ENCODE measurements at regions not wholly inside any gene's neighbourhood (a gene's known extent, or its start where the extent isn't known, plus 50 kb on each side); places are given as distances from the start of the nearest gene placed in this dataset.

- no peak overlapping the region for H3K27ac ChIP-seq (ENCODE audit: insufficient read depth, low read depth, low read length)
- no peaks in the 10 kb centered on the region for H3K36me3 ChIP-seq (ENCODE audit: control insufficient read depth in 2 of 2, extremely low read depth in 1 of 2, insufficient read depth in 2 of 2, low read length in 2 of 2)
- no peak overlapping the region for H3K9ac ChIP-seq (replicated peaks; ENCODE audit: extremely low read depth, insufficient read depth, low read length)
- dilution Hi-C loops (cut with MboI; ENCODE audit: extremely low pct_ligation_motif_present, low sequenced_read_pairs) (no loop called here), intact Hi-C loops (cut with micrococcal nuclease) (no loop called here)
- no peak overlapping the region for H2AFZ ChIP-seq (ENCODE audit: low read depth, low read length)
- no peaks in the 10 kb centered on the region for H3K9me1 ChIP-seq (replicated peaks; ENCODE audit: control insufficient read depth, extremely low read depth, insufficient read depth, low read length)
- no peak for TF ChIP-seq GATA2 (IDR thresholded peaks at IDR 0.05; ENCODE audit: insufficient read depth, insufficient read length, low read depth, low read length)
- H3K4me1 ChIP-seq (ENCODE audit: control insufficient read depth, extremely low read depth, insufficient read depth, low read length): no peaks in the 10 kb centered on the region
- FAIRE-seq (no peak), DNase-seq (ENCODE audit: low read depth, low spot score) (no peak)
- BruUV-seq (replicated peaks): no TSS peak
- no peaks in the 10 kb centered on the region for H3K79me2 ChIP-seq (ENCODE audit: control insufficient read depth, insufficient read depth, low read length)
- POLR2A ChIA-PET: no interaction called here
- CTCF ChIA-PET: no interaction called here
- H3K9me3 ChIP-seq (replicated peaks; ENCODE audit: control insufficient read depth, insufficient read depth, low read length): no peaks in the 10 kb centered on the region
- no peaks in the 10 kb centered on the region for H3K27me3 ChIP-seq (ENCODE audit: control insufficient read depth in 2 of 2, insufficient read depth in 2 of 2, low read length in 2 of 2)
- no peak overlapping the region for H3K4me2 ChIP-seq (ENCODE audit: insufficient read depth, low read length)
- H4K20me1 ChIP-seq (replicated peaks; ENCODE audit: control insufficient read depth, extremely low read depth, insufficient read depth, low read length): no peaks in the 10 kb centered on the region
- H3K4me3 ChIP-seq (replicated peaks in 1 of 3; ENCODE audit: insufficient read depth in 1 of 3, low read depth in 1 of 3, low read length in 3 of 3): no peak overlapping the region
These were observed 1189.6 kb downstream of the PCDH9 start for GRCh38 chr13:66040506-66040905.

GRCh38 chr13:66037096-66037495 lies 1193.0 kb downstream of the PCDH9 start:
- no peaks in the 10 kb centered on the region for H3K79me2 ChIP-seq (ENCODE audit: control insufficient read depth, insufficient read depth, low read length)

More at GRCh38 chr13:66037096-66037495, 1193.0 kb downstream of the PCDH9 start:
- ChIA-PET POLR2A (no interaction called here), CTCF (no interaction called here)
- H4K20me1 ChIP-seq (replicated peaks; ENCODE audit: control insufficient read depth, extremely low read depth, insufficient read depth, low read length): no peaks in the 10 kb centered on the region
- H3K9me3 ChIP-seq (replicated peaks; ENCODE audit: control insufficient read depth, insufficient read depth, low read length): no peaks in the 10 kb centered on the region
- intact Hi-C loops (cut with micrococcal nuclease) (no loop called here), dilution Hi-C loops (cut with MboI; ENCODE audit: extremely low pct_ligation_motif_present, low sequenced_read_pairs) (no loop called here)
- no peaks in the 10 kb centered on the region for H3K27me3 ChIP-seq (ENCODE audit: control insufficient read depth in 2 of 2, insufficient read depth in 2 of 2, low read length in 2 of 2)
- H3K27ac ChIP-seq (ENCODE audit: insufficient read depth, low read depth, low read length): no peak overlapping the region
- no peak for TF ChIP-seq POLR2A (IDR thresholded peaks at IDR 0.05; ENCODE audit: low read depth, low read length)
- no peak for TF ChIP-seq MYC (IDR thresholded peaks at IDR 0.05; ENCODE audit: low read depth, low read length)
- TF ChIP-seq JUN (IDR thresholded peaks at IDR 0.05; ENCODE audit: borderline replicate concordance, insufficient read depth, insufficient read length, low read depth): no peak
- no peak for TF ChIP-seq GATA2 (IDR thresholded peaks at IDR 0.05; ENCODE audit: insufficient read depth, insufficient read length, low read depth, low read length)
- no peak for TF ChIP-seq FOS (IDR thresholded peaks at IDR 0.05; ENCODE audit: borderline replicate concordance, insufficient read depth, low read length)
- no peak for TF ChIP-seq MAX (IDR thresholded peaks at IDR 0.05; ENCODE audit: insufficient read depth, insufficient read length)
- no peak for TF ChIP-seq CTCF (IDR thresholded peaks at IDR 0.05; ENCODE audit: extremely low read depth in 1 of 2, insufficient read depth in 1 of 2, low read depth in 1 of 2, low read length in 2 of 2)
- no peak for TF ChIP-seq POLR2AphosphoS5 (IDR thresholded peaks at IDR 0.05; ENCODE audit: insufficient read depth, low read depth, low read length)
- TF ChIP-seq EZH2 (IDR thresholded peaks at IDR 0.05; ENCODE audit: borderline replicate concordance, low read depth, low read length, severe bottlenecking): no peak
- no peaks in the 10 kb centered on the region for H3K9me1 ChIP-seq (replicated peaks; ENCODE audit: control insufficient read depth, extremely low read depth, insufficient read depth, low read length)
- FAIRE-seq: no peak
- no peak overlapping the region for H3K9ac ChIP-seq (replicated peaks; ENCODE audit: extremely low read depth, insufficient read depth, low read length)
- no TSS peak for BruUV-seq (replicated peaks)
- no peak overlapping the region for H2AFZ ChIP-seq (ENCODE audit: low read depth, low read length)
- H3K4me3 ChIP-seq (replicated peaks in 1 of 3; ENCODE audit: insufficient read depth in 1 of 3, low read depth in 1 of 3, low read length in 3 of 3): no peak overlapping the region
- H3K4me1 ChIP-seq (ENCODE audit: control insufficient read depth, extremely low read depth, insufficient read depth, low read length): no peaks in the 10 kb centered on the region
- no peak overlapping the region for H3K4me2 ChIP-seq (ENCODE audit: insufficient read depth, low read length)
- H3K36me3 ChIP-seq (ENCODE audit: control insufficient read depth in 2 of 2, extremely low read depth in 1 of 2, insufficient read depth in 2 of 2, low read length in 2 of 2): no peaks in the 10 kb centered on the region
- DNase-seq (ENCODE audit: low read depth, low spot score): no peak

Measured in endothelial cell of umbilical vein (primary cell).